ENCODE measurements at regions not wholly inside any gene's neighbourhood (a gene's known extent, or its start where the extent isn't known, plus 50 kb on each side); places are given as distances from the start of the nearest gene placed in this dataset.

GRCh38 chr14:78092040-78092439 is 78.1 kb upstream of the NRXN3 start:
- H3K4me3 Mint-ChIP-seq = no peak overlapping the region
- no peak for ATAC-seq
- no peak overlapping the region for H3K27ac Mint-ChIP-seq
- no peaks in the 10 kb centered on the region for H3K9me3 Mint-ChIP-seq
- H3K36me3 Mint-ChIP-seq = no peaks in the 10 kb centered on the region
- no peaks in the 10 kb centered on the region for H3K4me1 Mint-ChIP-seq
- H3K27me3 Mint-ChIP-seq = peaks cover 19% of the 10 kb centered on the region

GRCh38 chr14:78103271-78103670 is 66.9 kb upstream of the NRXN3 start:
- Mint-ChIP-seq H3K27me3 (peaks cover 10% of the 10 kb centered on the region), H3K36me3 (no peaks in the 10 kb centered on the region), H3K4me3 (no peak overlapping the region), H3K27ac (no peak overlapping the region), H3K9me3 (no peaks in the 10 kb centered on the region), H3K4me1 (no peaks in the 10 kb centered on the region)
- ATAC-seq = no peak

- no peak for ATAC-seq
- H3K27me3 Mint-ChIP-seq = peaks cover 10% of the 10 kb centered on the region
- H3K4me1 Mint-ChIP-seq = no peaks in the 10 kb centered on the region
- peaks cover 4% of the 10 kb centered on the region for H3K9me3 Mint-ChIP-seq
- no peak overlapping the region for H3K27ac Mint-ChIP-seq
- H3K36me3 Mint-ChIP-seq = no peaks in the 10 kb centered on the region
- H3K4me3 Mint-ChIP-seq = no peak overlapping the region
Measured at GRCh38 chr14:78104160-78104559, 66.0 kb upstream of the NRXN3 start.

- no peak for ATAC-seq
- Mint-ChIP-seq H3K27me3 (peaks cover 10% of the 10 kb centered on the region), H3K4me1 (no peaks in the 10 kb centered on the region), H3K27ac (no peak overlapping the region), H3K36me3 (no peaks in the 10 kb centered on the region), H3K4me3 (no peak overlapping the region), H3K9me3 (peaks cover 4% of the 10 kb centered on the region)
Measured at GRCh38 chr14:78104655-78105054, 65.5 kb upstream of the NRXN3 start.

- no peak overlapping the region for H3K4me3 Mint-ChIP-seq
- H3K9me3 Mint-ChIP-seq = peaks cover 4% of the 10 kb centered on the region
- H3K27me3 Mint-ChIP-seq = peaks cover 2% of the 10 kb centered on the region
- H3K4me1 Mint-ChIP-seq = no peaks in the 10 kb centered on the region
- no peak overlapping the region for H3K27ac Mint-ChIP-seq
- H3K36me3 Mint-ChIP-seq = no peaks in the 10 kb centered on the region
- ATAC-seq = no peak
Measured at GRCh38 chr14:78106381-78106780, 63.8 kb upstream of the NRXN3 start.

GRCh38 chr14:78107166-78107565 is 63.0 kb upstream of the NRXN3 start:
- no peak for ATAC-seq
- Mint-ChIP-seq H3K4me1 (no peaks in the 10 kb centered on the region), H3K27me3 (no peaks in the 10 kb centered on the region), H3K4me3 (no peak overlapping the region), H3K27ac (no peak overlapping the region), H3K36me3 (no peaks in the 10 kb centered on the region), H3K9me3 (peaks cover 4% of the 10 kb centered on the region)

GRCh38 chr14:78119440-78119839 is 50.7 kb upstream of the NRXN3 start:
- H3K4me1 Mint-ChIP-seq = no peaks in the 10 kb centered on the region

More at GRCh38 chr14:78119440-78119839, 50.7 kb upstream of the NRXN3 start:
- Mint-ChIP-seq H3K36me3 (no peaks in the 10 kb centered on the region), H3K27me3 (no peaks in the 10 kb centered on the region), H3K9me3 (peaks cover 7% of the 10 kb centered on the region), H3K4me3 (no peak overlapping the region), H3K27ac (no peak overlapping the region)
- no peak for ATAC-seq

Measured in stimulated activated memory B cell treated with anti-CD40 and anti-IgM and Interleukin-4, amounts not matched to agents 10 μg/mL and 1 μg/mL and 100 μg/mL, for 72 hours (primary cell).